IMR-90 (cell line): ENCODE measurements at regions not wholly inside any gene's neighbourhood (a gene's known extent, or its start where the extent isn't known, plus 50 kb on each side); places are given as distances from the start of the nearest gene placed in this dataset.

Source experiments
- ATAC-seq: fragments of 200-7000 bp; cut with Tn5 transposase; 2 replicates; pipeline ENCODE4 v1.9.1; 2020; ENCODE audit warnings: low read depth, mild to moderate bottlenecking, moderate library complexity
- BruUV-seq: library from RNA; stranded (reverse); fragments of 400-500 nt; replicated peaks from 2 replicates; lab custom pipeline; 2021; lab: Mats Ljungman, UMichigan
- CTCF ChIA-PET: fragments of 300-600 bp; formaldehyde crosslinking; extraction: SDS; loops from one replicate; lab custom pipeline; 2021; ENCODE audit warnings: antibody characterized with exemption; lab: Yijun Ruan, JAX
- POLR2A ChIA-PET: fragments of 300-600 bp; sonication (Branson Sonifier 250); formaldehyde crosslinking; loops from one replicate; lab custom pipeline; 2022; ENCODE audit warnings: antibody characterized with exemption; ENCODE audit not compliant: unreplicated experiment; lab: Charles Lee
- DNase-seq: peaks from one replicate; pipeline ENCODE4 v3.0.0; 2013
- H2AFZ ChIP-seq: replicated peaks from 2 replicates; pipeline ENCODE3; 2013; ENCODE audit warnings: low read length, mild to moderate bottlenecking; ENCODE audit not compliant: poor library complexity
- H2AK5ac ChIP-seq: 2 replicates; pipeline ENCODE4 v1.6.1; 2013; ENCODE audit warnings: low read depth, low read length, inconsistent platforms
- H2AK9ac ChIP-seq: replicated peaks from 2 replicates; pipeline ENCODE3; 2013; ENCODE audit warnings: mild to moderate bottlenecking, low read depth, low read length, moderate library complexity; ENCODE audit not compliant: poor library complexity
- H2BK120ac ChIP-seq: 2 replicates; pipeline ENCODE4 v1.6.1; 2013; ENCODE audit warnings: low read depth, low read length, inconsistent platforms
- H2BK15ac ChIP-seq: 3 replicates; pipeline ENCODE4 v1.6.1; 2013; ENCODE audit warnings: low read depth, low read length, inconsistent platforms
- H2BK20ac ChIP-seq: 2 replicates; pipeline ENCODE4 v1.6.1; 2013; ENCODE audit warnings: low read depth, mild to moderate bottlenecking, inconsistent platforms, low read length, moderate library complexity
- H2BK5ac ChIP-seq: 2 replicates; pipeline ENCODE4 v1.6.1; 2013; ENCODE audit warnings: mild to moderate bottlenecking, low read depth, low read length, inconsistent platforms; ENCODE audit not compliant: poor library complexity, severe bottlenecking
- H3K14ac ChIP-seq: replicated peaks from 2 replicates; pipeline ENCODE4 v1.6.1; 2013; ENCODE audit warnings: low read depth, low read length, inconsistent platforms
- H3K18ac ChIP-seq: 2 replicates; pipeline ENCODE4 v1.6.1; 2013; ENCODE audit warnings: low read depth, low read length, control low read depth
- H3K23ac ChIP-seq: 2 replicates; pipeline ENCODE4 v1.6.1; 2013; ENCODE audit warnings: low read depth, low read length, inconsistent platforms
- H3K27ac ChIP-seq: 2 replicates; pipeline ENCODE4 v1.5.1; 2013; ENCODE audit warnings: mild to moderate bottlenecking, control low read depth, low read length; ENCODE audit not compliant: insufficient read depth
- H3K27me3 ChIP-seq: 2 replicates; pipeline ENCODE4 v1.6.1; 2013; ENCODE audit warnings: low read length; ENCODE audit not compliant: control insufficient read depth, insufficient read depth
- H3K36me3 ChIP-seq: 2 replicates; pipeline ENCODE4 v1.6.1; 2013; ENCODE audit warnings: low read length, mixed read lengths; ENCODE audit not compliant: control insufficient read depth, insufficient read depth
- H3K4ac ChIP-seq: 2 replicates; pipeline ENCODE4 v1.6.1; 2013; ENCODE audit warnings: low read depth, low read length, inconsistent platforms
- H3K4me1 ChIP-seq: 2 replicates; pipeline ENCODE4 v1.6.1; 2013; ENCODE audit warnings: low read length, mixed read lengths; ENCODE audit not compliant: control insufficient read depth, insufficient read depth
- H3K4me2 ChIP-seq: 2 replicates; pipeline ENCODE4 v1.6.1; 2013; ENCODE audit warnings: low read depth, mild to moderate bottlenecking, control low read depth, low read length, moderate library complexity
- H3K4me3 ChIP-seq: 2 replicates; pipeline ENCODE4 v1.5.1; 2013; ENCODE audit warnings: low read depth, mild to moderate bottlenecking, control low read depth, low read length, moderate library complexity; ENCODE audit not compliant: insufficient read depth
- H3K56ac ChIP-seq: 2 replicates; pipeline ENCODE4 v1.6.1; 2013; ENCODE audit warnings: low read length, inconsistent platforms; ENCODE audit not compliant: insufficient read depth; ENCODE audit errors: extremely low read depth
- H3K79me1 ChIP-seq, 2 experiments: 2 replicates each; pipeline ENCODE4 v1.6.1; 2013; ENCODE audit warnings: low read length in 2 of 2, inconsistent platforms in 1 of 2, low read depth in 1 of 2
- H3K9ac ChIP-seq: 2 replicates; pipeline ENCODE4 v1.6.1; 2013; ENCODE audit warnings: low read depth, low read length, control low read depth
- H3K9me1 ChIP-seq: 2 replicates; pipeline ENCODE4 v1.6.1; 2013; ENCODE audit warnings: low read length, inconsistent platforms; ENCODE audit not compliant: insufficient read depth
- H3K9me3 ChIP-seq: 2 replicates; pipeline ENCODE4 v1.6.1; 2013; ENCODE audit warnings: low read length; ENCODE audit not compliant: control insufficient read depth, insufficient read depth
- H4K20me1 ChIP-seq: 2 replicates; pipeline ENCODE4 v1.6.1; 2013; ENCODE audit warnings: low read length, inconsistent platforms; ENCODE audit not compliant: insufficient read depth
- H4K5ac ChIP-seq: 2 replicates; pipeline ENCODE4 v1.6.1; 2013; ENCODE audit warnings: mild to moderate bottlenecking, low read depth, low read length, control low read depth
- H4K8ac ChIP-seq, 2 experiments: 2 replicates each; pipeline ENCODE4 v1.6.1; 2013; ENCODE audit warnings: low read depth in 2 of 2, low read length in 2 of 2, control low read depth in 1 of 2, inconsistent platforms in 1 of 2
- H4K91ac ChIP-seq: 2 replicates; pipeline ENCODE4 v1.6.1; 2013; ENCODE audit warnings: low read depth, low read length, inconsistent platforms; ENCODE audit not compliant: insufficient read depth
- CEBPB ChIP-seq: IDR thresholded peaks from 2 replicates; pipeline ENCODE4 v1.6.1; 2012; ENCODE audit warnings: low read depth, low read length, improper control_type of control experiment
- CHD1 ChIP-seq: IDR thresholded peaks from 2 replicates; pipeline ENCODE4 v1.6.1; 2012; ENCODE audit warnings: low read depth, low read length, improper control_type of control experiment
- FOS ChIP-seq: fragments of 150-350 bp; IDR thresholded peaks from 2 replicates; pipeline ENCODE4 v1.6.1; 2016; ENCODE audit warnings: low read depth, low read length
- MAFK ChIP-seq: IDR thresholded peaks from 2 replicates; pipeline ENCODE4 v1.6.1; 2012; ENCODE audit warnings: low read depth, low read length, improper control_type of control experiment
- MAZ ChIP-seq: IDR thresholded peaks from 2 replicates; pipeline ENCODE4 v1.6.1; 2012; ENCODE audit warnings: low read depth, mild to moderate bottlenecking, low read length, improper control_type of control experiment, moderate library complexity, borderline replicate concordance
- NFE2L2 ChIP-seq: fragments of 150-350 bp; IDR thresholded peaks from 2 replicates; pipeline ENCODE4 v1.6.1; 2016; ENCODE audit warnings: low read depth, mild to moderate bottlenecking, low read length
- RAD21 ChIP-seq: IDR thresholded peaks from 2 replicates; pipeline ENCODE4 v1.6.1; 2012; ENCODE audit warnings: low read length, improper control_type of control experiment
- RCOR1 ChIP-seq: IDR thresholded peaks from 2 replicates; pipeline ENCODE4 v1.6.1; 2012; ENCODE audit warnings: mild to moderate bottlenecking, low read length, improper control_type of control experiment; ENCODE audit not compliant: insufficient replicate concordance
- RFX5 ChIP-seq: IDR thresholded peaks from 2 replicates; pipeline ENCODE4 v1.8.0; 2012; ENCODE audit warnings: low read depth, mild to moderate bottlenecking, low read length, moderate library complexity
- dilution Hi-C: fragments of 300-500 bp; cut with HindIII; formaldehyde crosslinking; loops from one replicate; pipeline ENCODE4 v1.14.3; 2018; ENCODE audit warnings: low sequenced_read_pairs; ENCODE audit not compliant: unreplicated experiment
- in situ Hi-C: fragments of 300-500 bp; cut with MboI; formaldehyde crosslinking; loops from 3 replicates; pipeline ENCODE4 v1.14.3; 2019; ENCODE audit warnings: low sequenced_read_pairs, inconsistent platforms, mixed read lengths
- intact Hi-C: fragments of 100-400 bp; cut with micrococcal nuclease; formaldehyde crosslinking; loops from 2 replicates; pipeline ENCODE4 v1.10.0; 2022
- TF ChIP-seq, protein P1 (sequence below): conservative IDR thresholded peaks from 2 replicates; pipeline ENCODE4 v1.5.1; 2012; ENCODE audit warnings: mild to moderate bottlenecking, low read depth, low read length, improper control_type of control experiment
- TF ChIP-seq, protein P2 (sequence below): fragments of 150-350 bp; IDR thresholded peaks from 2 replicates; pipeline ENCODE4 v1.6.1; 2016; ENCODE audit warnings: low read depth, mild to moderate bottlenecking, low read length, moderate library complexity, borderline replicate concordance

DNA sequence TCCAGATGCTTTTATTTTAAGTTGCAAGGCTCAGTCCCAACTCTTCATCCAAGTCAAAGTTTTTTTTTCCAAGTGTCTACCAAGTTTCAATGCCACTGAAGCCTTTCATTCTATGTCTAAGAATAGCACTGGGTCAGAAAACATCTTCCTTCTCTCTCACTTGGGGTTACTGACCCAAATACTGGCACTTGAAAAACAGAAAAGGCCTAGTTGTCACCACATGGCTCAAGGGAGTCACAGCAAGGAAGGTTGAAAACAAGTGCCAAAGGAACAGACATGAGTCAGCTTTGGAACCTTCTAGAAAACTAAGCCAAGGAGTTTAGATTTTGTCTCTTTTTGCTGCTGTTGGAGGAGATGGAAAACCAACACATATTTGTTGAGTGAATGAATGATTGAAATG is 146.5 kb downstream of the COPS8 start:
- H2AFZ ChIP-seq, result no peak overlapping the region
- no peak overlapping the region for H3K9ac ChIP-seq
- H3K27me3 ChIP-seq, result no peaks in the 10 kb centered on the region
- 0 out of 2 replicates have a peak overlapping the region, but pooled peaks have one; percentile 20 for H3K14ac ChIP-seq
- H2AK9ac ChIP-seq, result no peak overlapping the region
- no peaks in the 10 kb centered on the region for H3K36me3 ChIP-seq
- CTCF ChIA-PET, result no interaction called here
- no TSS peak for BruUV-seq
- TF ChIP-seq NFE2L2, result no peak
- TF ChIP-seq, protein P1, sequence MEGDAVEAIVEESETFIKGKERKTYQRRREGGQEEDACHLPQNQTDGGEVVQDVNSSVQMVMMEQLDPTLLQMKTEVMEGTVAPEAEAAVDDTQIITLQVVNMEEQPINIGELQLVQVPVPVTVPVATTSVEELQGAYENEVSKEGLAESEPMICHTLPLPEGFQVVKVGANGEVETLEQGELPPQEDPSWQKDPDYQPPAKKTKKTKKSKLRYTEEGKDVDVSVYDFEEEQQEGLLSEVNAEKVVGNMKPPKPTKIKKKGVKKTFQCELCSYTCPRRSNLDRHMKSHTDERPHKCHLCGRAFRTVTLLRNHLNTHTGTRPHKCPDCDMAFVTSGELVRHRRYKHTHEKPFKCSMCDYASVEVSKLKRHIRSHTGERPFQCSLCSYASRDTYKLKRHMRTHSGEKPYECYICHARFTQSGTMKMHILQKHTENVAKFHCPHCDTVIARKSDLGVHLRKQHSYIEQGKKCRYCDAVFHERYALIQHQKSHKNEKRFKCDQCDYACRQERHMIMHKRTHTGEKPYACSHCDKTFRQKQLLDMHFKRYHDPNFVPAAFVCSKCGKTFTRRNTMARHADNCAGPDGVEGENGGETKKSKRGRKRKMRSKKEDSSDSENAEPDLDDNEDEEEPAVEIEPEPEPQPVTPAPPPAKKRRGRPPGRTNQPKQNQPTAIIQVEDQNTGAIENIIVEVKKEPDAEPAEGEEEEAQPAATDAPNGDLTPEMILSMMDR, result no peak
- no peak for TF ChIP-seq RCOR1
- TF ChIP-seq FOS, result no peak
- no peak for TF ChIP-seq MAFK
- no peak for TF ChIP-seq CEBPB
- TF ChIP-seq, protein P2, sequence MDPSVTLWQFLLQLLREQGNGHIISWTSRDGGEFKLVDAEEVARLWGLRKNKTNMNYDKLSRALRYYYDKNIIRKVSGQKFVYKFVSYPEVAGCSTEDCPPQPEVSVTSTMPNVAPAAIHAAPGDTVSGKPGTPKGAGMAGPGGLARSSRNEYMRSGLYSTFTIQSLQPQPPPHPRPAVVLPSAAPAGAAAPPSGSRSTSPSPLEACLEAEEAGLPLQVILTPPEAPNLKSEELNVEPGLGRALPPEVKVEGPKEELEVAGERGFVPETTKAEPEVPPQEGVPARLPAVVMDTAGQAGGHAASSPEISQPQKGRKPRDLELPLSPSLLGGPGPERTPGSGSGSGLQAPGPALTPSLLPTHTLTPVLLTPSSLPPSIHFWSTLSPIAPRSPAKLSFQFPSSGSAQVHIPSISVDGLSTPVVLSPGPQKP, result no peak
- no peak for TF ChIP-seq RFX5
- no peak for TF ChIP-seq CHD1
- no peak for TF ChIP-seq RAD21
- no peak for TF ChIP-seq MAZ
- peak overlapping the region; percentile 67; the same call in 2 of the 3 replicates for H2BK15ac ChIP-seq
- H3K9me3 ChIP-seq, result no peaks in the 10 kb centered on the region
- intact Hi-C loops (no loop called here), dilution Hi-C loops (no loop called here), in situ Hi-C loops (no loop called here)
- H4K91ac ChIP-seq, result peak overlapping the region; percentile 78; the same call in 1 of the 2 replicates
- peaks cover 0 to 5% of the 10 kb centered on the region in 2 experiments; a peak in 1 of 4 replicates for H3K79me1 ChIP-seq
- H2BK20ac ChIP-seq, result peak overlapping the region; percentile 80
- no peak overlapping the region for H4K8ac ChIP-seq
- peak overlapping the region; percentile 69 for H4K5ac ChIP-seq
- H3K4me1 ChIP-seq, result peaks cover 28% of the 10 kb centered on the region
- H4K20me1 ChIP-seq, result no peaks in the 10 kb centered on the region
- DNase-seq (no peak), ATAC-seq (no peak)
- H3K18ac ChIP-seq, result peak overlapping the region; percentile 65
- H2BK120ac ChIP-seq, result peak overlapping the region; percentile 75
- H3K56ac ChIP-seq, result no peak overlapping the region
- peak overlapping the region; percentile 62; the same call in 1 of the 2 replicates for H2AK5ac ChIP-seq
- H2BK5ac ChIP-seq, result no peak overlapping the region
- POLR2A ChIA-PET, result no interaction called here
- peaks cover 30% of the 10 kb centered on the region for H3K9me1 ChIP-seq
- H3K27ac ChIP-seq, result no peak overlapping the region
- no peak overlapping the region for H3K23ac ChIP-seq
- H3K4me3 ChIP-seq, result no peak overlapping the region
- peak overlapping the region; percentile 85; the same call in 1 of the 2 replicates for H3K4ac ChIP-seq
- no peak overlapping the region for H3K4me2 ChIP-seq
